ENCODE measurements at regions not wholly inside any gene's neighbourhood (a gene's known extent, or its start where the extent isn't known, plus 50 kb on each side); places are given as distances from the start of the nearest gene placed in this dataset.
"Not testable (repeated sequence)": the region's sequence is repeated elsewhere in the genome, so short reads cannot be mapped to it uniquely, and the experiment has no call there.

GRCh38 chr6:76162811-76163210 is 90.3 kb upstream of the IMPG1 start:
- H2AFZ ChIP-seq (ENCODE audit: low read depth, low read length), result no peak overlapping the region
- dilution Hi-C loops (cut with MboI; ENCODE audit: extremely low pct_ligation_motif_present, low sequenced_read_pairs), result no loop called here
- no peak overlapping the region for H3K9ac ChIP-seq (replicated peaks; ENCODE audit: extremely low read depth, insufficient read depth, low read length)
- H3K4me2 ChIP-seq (ENCODE audit: insufficient read depth, low read length), result no peak overlapping the region
- DNase-seq (ENCODE audit: low read depth, low spot score) (no peak), FAIRE-seq (no peak)
- no peaks in the 10 kb centered on the region for H3K27me3 ChIP-seq (ENCODE audit: control insufficient read depth in 2 of 2, insufficient read depth in 2 of 2, low read length in 2 of 2)
- H3K9me1 ChIP-seq (replicated peaks; ENCODE audit: control insufficient read depth, extremely low read depth, insufficient read depth, low read length), result no peaks in the 10 kb centered on the region
- no peaks in the 10 kb centered on the region for H3K79me2 ChIP-seq (ENCODE audit: control insufficient read depth, insufficient read depth, low read length)
- no peak overlapping the region for H3K27ac ChIP-seq (ENCODE audit: insufficient read depth, low read depth, low read length)
- TF ChIP-seq FOS (IDR thresholded peaks at IDR 0.05; ENCODE audit: borderline replicate concordance, insufficient read depth, low read length), result no peak
- TF ChIP-seq MAX (IDR thresholded peaks at IDR 0.05; ENCODE audit: insufficient read depth, insufficient read length), result no peak
- TF ChIP-seq JUN (IDR thresholded peaks at IDR 0.05; ENCODE audit: borderline replicate concordance, insufficient read depth, insufficient read length, low read depth), result no peak
- TF ChIP-seq POLR2A (IDR thresholded peaks at IDR 0.05; ENCODE audit: low read depth, low read length), result no peak
- TF ChIP-seq EZH2 (IDR thresholded peaks at IDR 0.05; ENCODE audit: borderline replicate concordance, low read depth, low read length, severe bottlenecking), result no peak
- TF ChIP-seq MYC (IDR thresholded peaks at IDR 0.05; ENCODE audit: low read depth, low read length), result no peak
- TF ChIP-seq POLR2AphosphoS5 (IDR thresholded peaks at IDR 0.05; ENCODE audit: insufficient read depth, low read depth, low read length), result no peak
- TF ChIP-seq CTCF (IDR thresholded peaks at IDR 0.05; ENCODE audit: extremely low read depth in 1 of 2, insufficient read depth in 1 of 2, low read depth in 1 of 2, low read length in 2 of 2), result no peak
- TF ChIP-seq GATA2 (IDR thresholded peaks at IDR 0.05; ENCODE audit: insufficient read depth, insufficient read length, low read depth, low read length), result no peak
- ChIA-PET POLR2A (no interaction called here), CTCF (no interaction called here)
- no TSS peak for BruUV-seq (replicated peaks)
- no peak overlapping the region for H3K4me3 ChIP-seq (replicated peaks in 1 of 3; ENCODE audit: insufficient read depth in 1 of 3, low read depth in 1 of 3, low read length in 3 of 3)
- no peaks in the 10 kb centered on the region for H3K36me3 ChIP-seq (ENCODE audit: control insufficient read depth in 2 of 2, extremely low read depth in 1 of 2, insufficient read depth in 2 of 2, low read length in 2 of 2)
- no peaks in the 10 kb centered on the region for H4K20me1 ChIP-seq (replicated peaks; ENCODE audit: control insufficient read depth, extremely low read depth, insufficient read depth, low read length)
- no peaks in the 10 kb centered on the region for H3K9me3 ChIP-seq (replicated peaks; ENCODE audit: control insufficient read depth, insufficient read depth, low read length)
- intact Hi-C loops (cut with micrococcal nuclease), result no loop called here
- H3K4me1 ChIP-seq (ENCODE audit: control insufficient read depth, extremely low read depth, insufficient read depth, low read length), result no peaks in the 10 kb centered on the region

GRCh38 chr6:76157800-76158199 is 85.3 kb upstream of the IMPG1 start:
- H4K20me1 ChIP-seq (replicated peaks; ENCODE audit: control insufficient read depth, extremely low read depth, insufficient read depth, low read length); H3K9me3 ChIP-seq (replicated peaks; ENCODE audit: control insufficient read depth, insufficient read depth, low read length); FAIRE-seq; H3K4me2 ChIP-seq (ENCODE audit: insufficient read depth, low read length); POLR2A ChIA-PET; BruUV-seq (replicated peaks); H3K4me1 ChIP-seq (ENCODE audit: control insufficient read depth, extremely low read depth, insufficient read depth, low read length); dilution Hi-C loops (cut with MboI; ENCODE audit: extremely low pct_ligation_motif_present, low sequenced_read_pairs); H3K27ac ChIP-seq (ENCODE audit: insufficient read depth, low read depth, low read length); H3K9me1 ChIP-seq (replicated peaks; ENCODE audit: control insufficient read depth, extremely low read depth, insufficient read depth, low read length); H3K79me2 ChIP-seq (ENCODE audit: control insufficient read depth, insufficient read depth, low read length); H2AFZ ChIP-seq (ENCODE audit: low read depth, low read length); H3K9ac ChIP-seq (replicated peaks; ENCODE audit: extremely low read depth, insufficient read depth, low read length); H3K4me3 ChIP-seq (replicated peaks in 1 of 3; ENCODE audit: insufficient read depth in 1 of 3, low read depth in 1 of 3, low read length in 3 of 3); H3K27me3 ChIP-seq (ENCODE audit: control insufficient read depth in 2 of 2, insufficient read depth in 2 of 2, low read length in 2 of 2); DNase-seq (ENCODE audit: low read depth, low spot score); CTCF ChIA-PET; H3K36me3 ChIP-seq (ENCODE audit: control insufficient read depth in 2 of 2, extremely low read depth in 1 of 2, insufficient read depth in 2 of 2, low read length in 2 of 2): not testable (repeated sequence)
- intact Hi-C loops (cut with micrococcal nuclease), result loop anchor here (5.0 kb wide), 1 partner anchor 1300 kb away; no protein-coding TSS in a partner anchor

Measured in endothelial cell of umbilical vein (primary cell).